Left lung (tissue), 4 donors: ENCODE measurements at regions not wholly inside any gene's neighbourhood (a gene's known extent, or its start where the extent isn't known, plus 50 kb on each side); places are given as distances from the start of the nearest gene placed in this dataset.

Experiments used
- ATAC-seq: fragments of 200-7000 bp; cut with Tn5 transposase; one replicate; pipeline ENCODE4 v1.9.1; 2020; ENCODE audit warnings: moderate library complexity
- DNase-seq, 4 donors: peaks; one replicate each; pipeline ENCODE4 v3.0.0-alpha.2; 2013 to 2020
- H3K27ac ChIP-seq, 2 donors: fragments of 200-600 bp; sonication (generic) in 1 of 2; one replicate each; pipeline versions ENCODE4 v1.5.0 to v1.8.0; 2020 to 2021
- H3K27me3 ChIP-seq, 2 donors: fragments of 200-600 bp; sonication (generic) in 1 of 2; one replicate each; pipeline versions ENCODE4 v1.5.0 to v1.8.0; 2020 to 2021
- H3K36me3 ChIP-seq, 2 donors: fragments of 200-600 bp; sonication (generic) in 1 of 2; one replicate each; pipeline versions ENCODE4 v1.5.0 to v1.8.0; 2020 to 2021
- H3K4me1 ChIP-seq, 2 donors: fragments of 200-600 bp; one replicate each; pipeline ENCODE4 v1.8.0; 2021
- H3K4me3 ChIP-seq, 2 donors: fragments of 200-600 bp; sonication (generic) in 1 of 2; one replicate each; pipeline versions ENCODE4 v1.5.0 to v1.8.0; 2020 to 2021; ENCODE audit warnings: mild to moderate bottlenecking in 1 of 2
- H3K9me3 ChIP-seq, 2 donors: fragments of 200-600 bp; sonication (generic) in 1 of 2; one replicate each; pipeline versions ENCODE4 v1.5.0 to v1.8.0; 2020 to 2021
- CTCF ChIP-seq, 2 donors: fragments of 200-600 bp; sonication (generic) in 1 of 2; IDR thresholded peaks; one replicate each; pipeline versions ENCODE4 v1.5.0 to v1.8.0; 2021; ENCODE audit warnings: antibody characterized with exemption in 2 of 2
- intact Hi-C, 2 donors: fragments of 100-400 bp; cut with DNase I; formaldehyde crosslinking; loops; one replicate each; pipeline versions ENCODE4 v1.11.2 to v1.14.2; 2022
- donor health status: DM: no; HTN: yes; CAD: no.
- donor health status: DM: no; HTN: no; CAD: no.

GRCh38 chr5:158226496-158226895 is 367.6 kb upstream of the CLINT1 start:
- no peaks in the 10 kb centered on the region for H3K4me1 ChIP-seq
- TF ChIP-seq CTCF (IDR thresholded peaks at IDR 0.05) = no peak
- no peaks in the 10 kb centered on the region for H3K9me3 ChIP-seq
- no peak for DNase-seq
- no peak overlapping the region for H3K27ac ChIP-seq
- intact Hi-C loops = no loop called here
- no peaks in the 10 kb centered on the region for H3K27me3 ChIP-seq
- H3K4me3 ChIP-seq = no peak overlapping the region
- no peak for ATAC-seq
- H3K36me3 ChIP-seq = no peaks in the 10 kb centered on the region

- no peak overlapping the region for H3K27ac ChIP-seq
- peak; percentile 60 for ATAC-seq
- H3K27me3 ChIP-seq = no peaks in the 10 kb centered on the region
- no peak overlapping the region for H3K4me3 ChIP-seq
- H3K9me3 ChIP-seq = no peaks in the 10 kb centered on the region
- no peak for DNase-seq
- intact Hi-C loops = no loop called here
- no peak for TF ChIP-seq CTCF (IDR thresholded peaks at IDR 0.05)
- no peaks in the 10 kb centered on the region for H3K4me1 ChIP-seq
- H3K36me3 ChIP-seq = no peaks in the 10 kb centered on the region
Measured at GRCh38 chr5:158224253-158224652, 365.3 kb upstream of the CLINT1 start.

GRCh38 chr5:158223054-158223600 is 364.2 kb upstream of the CLINT1 start:
- no peaks in the 10 kb centered on the region for H3K4me1 ChIP-seq
- no peak for TF ChIP-seq CTCF (IDR thresholded peaks at IDR 0.05)

GRCh38 chr5:158212917-158213316 is 354.0 kb upstream of the CLINT1 start:
- no peak for TF ChIP-seq CTCF (IDR thresholded peaks at IDR 0.05)
- ATAC-seq (no peak), DNase-seq (no peak)
- Histone ChIP-seq H3K27me3 (no peaks in the 10 kb centered on the region), H3K9me3 (no peaks in the 10 kb centered on the region), H3K27ac (no peak overlapping the region), H3K36me3 (no peaks in the 10 kb centered on the region), H3K4me3 (no peak overlapping the region), H3K4me1 (no peaks in the 10 kb centered on the region)
- intact Hi-C loops = no loop called here

More at GRCh38 chr5:158223054-158223600, 364.2 kb upstream of the CLINT1 start:
- no peaks in the 10 kb centered on the region for H3K36me3 ChIP-seq
- H3K4me3 ChIP-seq = no peak overlapping the region
- no peak for ATAC-seq
- no peaks in the 10 kb centered on the region for H3K27me3 ChIP-seq
- no peak for DNase-seq
- intact Hi-C loops = no loop called here
- no peak overlapping the region for H3K27ac ChIP-seq
- H3K9me3 ChIP-seq = no peaks in the 10 kb centered on the region

- no peak overlapping the region for H3K27ac ChIP-seq
Measured at GRCh38 chr5:158212237-158212636, 353.3 kb upstream of the CLINT1 start.

More at GRCh38 chr5:158212237-158212636, 353.3 kb upstream of the CLINT1 start:
- ATAC-seq = no peak
- Histone ChIP-seq H3K27me3 (no peaks in the 10 kb centered on the region), H3K36me3 (no peaks in the 10 kb centered on the region), H3K4me3 (no peak overlapping the region), H3K9me3 (no peaks in the 10 kb centered on the region), H3K4me1 (no peaks in the 10 kb centered on the region)
- no peak for DNase-seq
- TF ChIP-seq CTCF (IDR thresholded peaks at IDR 0.05) = no peak
- intact Hi-C loops = no loop called here
